Upper lobe of right lung (tissue), 1 donor: ENCODE measurements at regions not wholly inside any gene's neighbourhood (a gene's known extent, or its start where the extent isn't known, plus 50 kb on each side); places are given as distances from the start of the nearest gene placed in this dataset.
"Not testable (repeated sequence)": the region's sequence is repeated elsewhere in the genome, so short reads cannot be mapped to it uniquely, and the experiment has no call there.

Source experiments
- ATAC-seq: fragments of 200-7000 bp; cut with Tn5 transposase; one replicate; pipeline ENCODE4 v1.9.1; 2020; ENCODE audit warnings: mild to moderate bottlenecking, moderate library complexity
- DNase-seq: peaks from one replicate; pipeline ENCODE4 v3.0.0-alpha.2; 2020
- H3K27ac ChIP-seq: fragments of 200-600 bp; one replicate; pipeline ENCODE4 v1.8.0; 2022
- H3K27me3 ChIP-seq: fragments of 200-600 bp; one replicate; pipeline ENCODE4 v1.8.0; 2022; ENCODE audit warnings: mild to moderate bottlenecking
- H3K36me3 ChIP-seq: fragments of 200-600 bp; one replicate; pipeline ENCODE4 v1.8.0; 2022
- H3K4me1 ChIP-seq: fragments of 200-600 bp; one replicate; pipeline ENCODE4 v1.8.0; 2022
- H3K4me3 ChIP-seq: fragments of 200-600 bp; one replicate; pipeline ENCODE4 v1.8.0; 2022; ENCODE audit warnings: mild to moderate bottlenecking
- H3K9me3 ChIP-seq: fragments of 200-600 bp; one replicate; pipeline ENCODE4 v1.8.0; 2022
- intact Hi-C: fragments of 100-400 bp; cut with DNase I; formaldehyde crosslinking; loops from one replicate; pipeline ENCODE4 v1.11.0; 2022
- TF ChIP-seq, protein P1 (sequence below): fragments of 200-600 bp; IDR thresholded peaks from one replicate; pipeline ENCODE4 v1.8.0; 2022; ENCODE audit warnings: antibody characterized with exemption
- donor health status: DM: no; HTN: yes; CAD: no; lungs with severe emphysema.

DNA sequence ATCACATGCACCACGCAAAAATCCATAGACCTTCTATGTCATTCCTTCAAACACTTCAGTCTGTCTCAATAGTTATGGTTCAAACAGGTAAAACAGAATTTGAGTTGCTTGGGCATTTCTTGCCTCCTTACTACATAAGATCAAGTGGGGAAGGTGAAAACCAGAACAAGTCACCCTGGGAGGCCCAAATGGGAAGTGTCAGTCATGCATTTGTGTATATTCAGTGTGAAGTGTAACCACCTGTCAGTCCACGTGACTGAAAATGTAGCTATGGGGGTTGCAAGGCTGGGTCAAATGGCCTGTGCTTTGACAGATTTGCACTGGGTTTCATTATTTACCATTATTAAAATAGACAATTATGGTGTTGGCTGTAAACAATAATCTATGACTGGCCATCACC is 176.6 kb upstream of the VIPR2 start:
- ATAC-seq (no peak), DNase-seq (no peak)
- intact Hi-C loops: no loop called here
- TF ChIP-seq, protein P1, sequence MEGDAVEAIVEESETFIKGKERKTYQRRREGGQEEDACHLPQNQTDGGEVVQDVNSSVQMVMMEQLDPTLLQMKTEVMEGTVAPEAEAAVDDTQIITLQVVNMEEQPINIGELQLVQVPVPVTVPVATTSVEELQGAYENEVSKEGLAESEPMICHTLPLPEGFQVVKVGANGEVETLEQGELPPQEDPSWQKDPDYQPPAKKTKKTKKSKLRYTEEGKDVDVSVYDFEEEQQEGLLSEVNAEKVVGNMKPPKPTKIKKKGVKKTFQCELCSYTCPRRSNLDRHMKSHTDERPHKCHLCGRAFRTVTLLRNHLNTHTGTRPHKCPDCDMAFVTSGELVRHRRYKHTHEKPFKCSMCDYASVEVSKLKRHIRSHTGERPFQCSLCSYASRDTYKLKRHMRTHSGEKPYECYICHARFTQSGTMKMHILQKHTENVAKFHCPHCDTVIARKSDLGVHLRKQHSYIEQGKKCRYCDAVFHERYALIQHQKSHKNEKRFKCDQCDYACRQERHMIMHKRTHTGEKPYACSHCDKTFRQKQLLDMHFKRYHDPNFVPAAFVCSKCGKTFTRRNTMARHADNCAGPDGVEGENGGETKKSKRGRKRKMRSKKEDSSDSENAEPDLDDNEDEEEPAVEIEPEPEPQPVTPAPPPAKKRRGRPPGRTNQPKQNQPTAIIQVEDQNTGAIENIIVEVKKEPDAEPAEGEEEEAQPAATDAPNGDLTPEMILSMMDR: no peak
- Histone ChIP-seq H3K36me3 (no peaks in the 10 kb centered on the region), H3K9me3 (no peaks in the 10 kb centered on the region), H3K27me3 (no peaks in the 10 kb centered on the region), H3K4me1 (no peaks in the 10 kb centered on the region), H3K27ac (no peak overlapping the region), H3K4me3 (no peak overlapping the region)

DNA sequence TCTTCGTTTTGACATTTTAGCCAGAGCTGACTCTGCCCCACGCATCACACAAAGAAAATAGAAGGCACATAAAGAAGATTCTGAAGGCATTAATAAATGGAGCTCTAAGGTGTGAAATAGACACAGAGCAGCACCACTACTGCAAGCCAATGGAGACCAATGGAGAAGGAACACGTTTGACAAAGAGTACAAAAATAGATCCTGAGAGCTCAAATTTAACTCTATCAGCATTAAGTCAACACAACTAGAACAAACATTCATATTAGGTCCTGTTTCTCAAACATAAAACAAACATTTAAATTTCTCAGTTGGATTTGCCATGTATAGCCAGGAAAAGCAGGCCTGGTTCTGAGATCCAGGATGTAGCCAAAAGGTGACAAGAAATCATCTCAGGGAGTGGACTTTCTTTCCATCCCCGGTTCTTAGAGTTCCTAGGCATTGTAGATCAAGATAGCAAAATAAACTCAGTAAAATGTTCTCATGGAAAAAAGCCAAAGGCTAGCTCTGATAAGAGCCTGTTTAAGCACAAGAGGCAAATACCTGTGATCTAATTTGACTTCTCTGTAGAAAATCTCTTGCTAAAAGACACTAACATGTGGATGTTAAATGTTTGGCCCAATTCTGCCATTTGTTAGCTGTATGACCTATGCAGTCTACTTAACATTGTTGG is 174.2 kb upstream of the VIPR2 start:
- TF ChIP-seq, protein P1: no peak
- no peak overlapping the region for H3K27ac ChIP-seq
- no peaks in the 10 kb centered on the region for H3K27me3 ChIP-seq
- no peaks in the 10 kb centered on the region for H3K9me3 ChIP-seq
- H3K36me3 ChIP-seq: no peaks in the 10 kb centered on the region
- no peak for DNase-seq
- intact Hi-C loops: no loop called here
- no peak for ATAC-seq
- no peak overlapping the region for H3K4me3 ChIP-seq
- no peaks in the 10 kb centered on the region for H3K4me1 ChIP-seq

DNA sequence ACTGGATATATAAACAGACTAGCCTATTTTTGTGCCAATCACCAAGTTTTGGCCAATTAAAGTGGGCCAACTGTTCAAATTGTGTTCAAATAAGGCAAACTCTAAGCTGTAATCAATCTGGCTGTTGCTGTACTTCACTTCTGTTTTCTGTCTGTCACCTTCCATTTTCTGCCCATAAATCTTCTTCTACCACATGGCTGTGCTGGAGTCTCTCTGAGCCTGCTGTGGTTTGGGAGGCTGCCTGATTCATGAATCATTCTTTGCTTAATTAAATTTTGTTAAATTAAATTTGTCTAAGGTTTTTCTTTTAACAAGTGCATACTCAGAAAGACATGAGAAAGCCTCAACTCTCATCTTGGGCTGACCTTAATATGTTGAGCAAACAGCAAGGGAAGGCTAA is 172.6 kb upstream of the VIPR2 start:
- H3K4me3 ChIP-seq: no peak overlapping the region

DNA sequence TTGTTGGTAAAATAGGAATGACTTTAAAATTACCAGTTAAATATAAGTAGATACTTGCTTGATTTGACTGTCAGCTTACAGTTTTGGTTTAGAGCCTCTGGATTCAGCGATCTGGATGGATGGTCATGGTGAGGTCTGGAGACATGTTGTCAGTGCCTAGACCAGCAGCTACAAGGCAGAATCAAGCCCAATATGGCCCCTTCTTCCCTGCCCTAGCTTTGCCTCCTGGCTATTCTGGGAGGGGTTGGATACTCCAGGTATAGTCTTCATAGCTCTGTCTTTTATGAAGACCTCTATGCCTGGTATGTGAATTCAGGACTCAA is 166.5 kb upstream of the VIPR2 start:
- no peak for DNase-seq
- Histone ChIP-seq H3K9me3 (no peaks in the 10 kb centered on the region), H3K4me1 (no peaks in the 10 kb centered on the region), H3K27ac (no peak overlapping the region), H3K36me3 (no peaks in the 10 kb centered on the region), H3K4me3 (no peak overlapping the region), H3K27me3 (no peaks in the 10 kb centered on the region)
- TF ChIP-seq, protein P1: no peak
- intact Hi-C loops: no loop called here
- no peak for ATAC-seq

More for the DNA sequence above, 172.6 kb upstream of the VIPR2 start:
- DNase-seq: no peak
- no peaks in the 10 kb centered on the region for H3K9me3 ChIP-seq
- ATAC-seq: no peak
- H3K27me3 ChIP-seq: no peaks in the 10 kb centered on the region
- H3K36me3 ChIP-seq: no peaks in the 10 kb centered on the region
- intact Hi-C loops: no loop called here
- H3K4me1 ChIP-seq: no peaks in the 10 kb centered on the region
- H3K27ac ChIP-seq: no peak overlapping the region
- TF ChIP-seq, protein P1: no peak

DNA sequence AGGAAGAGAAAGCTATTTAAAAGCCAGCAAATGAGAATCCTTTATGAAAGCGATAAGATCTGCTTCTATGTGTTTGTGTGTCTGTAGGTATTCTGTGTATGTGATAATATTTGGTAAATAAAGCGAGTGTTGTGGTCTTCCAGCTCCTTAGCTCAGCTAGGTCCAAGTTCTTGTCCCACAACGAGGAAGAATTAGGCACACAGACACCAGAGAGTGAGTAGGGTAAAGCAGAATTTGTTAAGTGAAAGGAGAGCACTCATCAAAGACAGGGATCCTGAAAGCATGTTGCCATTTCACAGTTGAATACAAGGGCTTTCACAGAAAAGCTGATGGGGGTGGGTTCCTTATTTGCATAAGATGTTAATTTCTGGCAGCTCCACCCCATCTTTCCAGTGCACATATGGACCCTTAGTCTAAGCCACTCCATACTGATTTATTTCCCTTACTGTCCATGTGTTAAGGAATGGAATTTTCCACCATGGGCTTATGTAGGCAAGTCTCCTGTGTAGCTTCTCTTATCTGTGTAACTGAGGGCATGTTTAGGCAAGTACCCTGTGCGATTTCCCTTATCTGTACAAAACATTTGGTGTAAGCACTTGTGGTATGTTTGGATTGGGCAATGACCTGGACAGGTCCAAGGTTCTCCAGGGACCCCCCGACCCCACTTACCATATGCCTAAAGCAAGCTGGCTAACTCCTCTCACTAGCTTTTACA is 165.9 kb upstream of the VIPR2 start:
- H3K27ac ChIP-seq: no peak overlapping the region
- H3K4me3 ChIP-seq: no peak overlapping the region
- no peaks in the 10 kb centered on the region for H3K36me3 ChIP-seq
- DNase-seq (no peak), ATAC-seq (no peak)
- H3K27me3 ChIP-seq: no peaks in the 10 kb centered on the region
- intact Hi-C loops: no loop called here
- TF ChIP-seq, protein P1: no peak
- no peaks in the 10 kb centered on the region for H3K9me3 ChIP-seq
- no peaks in the 10 kb centered on the region for H3K4me1 ChIP-seq

DNA sequence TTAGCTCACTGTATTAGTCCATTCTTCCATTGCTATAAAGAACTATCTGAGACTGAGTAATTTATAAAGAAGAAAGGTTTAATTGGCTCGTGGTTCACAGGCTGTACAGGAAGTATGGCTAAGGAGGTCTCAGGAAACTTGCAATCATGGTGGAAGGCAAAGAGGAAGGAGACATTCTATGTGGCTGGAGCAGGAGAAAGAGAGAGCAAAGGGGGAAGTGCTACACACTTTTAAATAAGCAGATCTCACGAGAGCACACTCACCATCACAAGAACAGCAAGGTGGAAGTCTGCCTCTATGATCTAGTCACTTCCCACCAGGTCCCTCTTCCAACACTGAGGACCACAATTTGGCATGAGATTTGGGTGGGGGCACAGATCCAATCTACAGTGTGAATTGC is 164.5 kb upstream of the VIPR2 start:
- H3K27me3 ChIP-seq, H3K4me1 ChIP-seq, H3K9me3 ChIP-seq, H3K36me3 ChIP-seq, DNase-seq, intact Hi-C loops, H3K27ac ChIP-seq, H3K4me3 ChIP-seq, ATAC-seq: not testable (repeated sequence)
